ENCODE measurements at regions not wholly inside any gene's neighbourhood (a gene's known extent, or its start where the extent isn't known, plus 50 kb on each side); places are given as distances from the start of the nearest gene placed in this dataset.

GRCh38 chr6:168834042-168834587 is 393.1 kb downstream of the SMOC2 start:
- DNase-seq (ENCODE audit: low read depth) = no peak
- TF ChIP-seq CTCF (IDR thresholded peaks at IDR 0.05; ENCODE audit: low read depth, low read length, missing control alignments) = no peak
- no peak overlapping the region for H3K4me3 ChIP-seq (ENCODE audit: low read depth, low read length)

DNA sequence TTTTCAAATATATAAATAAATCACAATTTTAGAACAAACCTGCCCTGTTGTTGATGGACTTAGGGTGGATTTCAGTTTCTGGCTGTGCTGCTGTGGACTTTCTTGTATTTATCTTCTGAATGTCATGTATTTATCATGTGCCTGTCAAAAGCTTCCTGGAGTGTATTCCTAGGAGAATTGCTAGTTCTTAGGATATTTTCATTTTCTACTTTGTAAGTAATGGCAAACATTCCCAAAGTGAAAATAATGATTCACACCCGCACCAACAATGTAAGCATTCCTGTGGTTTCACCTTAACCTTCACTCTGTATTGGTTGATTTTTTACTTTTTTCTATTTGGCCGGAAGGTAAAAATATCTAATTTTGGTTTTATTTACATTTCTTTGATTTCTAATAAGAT is 387.8 kb downstream of the SMOC2 start:
- no peak for TF ChIP-seq CTCF (IDR thresholded peaks at IDR 0.05; ENCODE audit: low read depth, low read length, missing control alignments)
- H3K4me3 ChIP-seq (ENCODE audit: low read depth, low read length) = no peak overlapping the region
- no peak for DNase-seq (ENCODE audit: low read depth)

DNA sequence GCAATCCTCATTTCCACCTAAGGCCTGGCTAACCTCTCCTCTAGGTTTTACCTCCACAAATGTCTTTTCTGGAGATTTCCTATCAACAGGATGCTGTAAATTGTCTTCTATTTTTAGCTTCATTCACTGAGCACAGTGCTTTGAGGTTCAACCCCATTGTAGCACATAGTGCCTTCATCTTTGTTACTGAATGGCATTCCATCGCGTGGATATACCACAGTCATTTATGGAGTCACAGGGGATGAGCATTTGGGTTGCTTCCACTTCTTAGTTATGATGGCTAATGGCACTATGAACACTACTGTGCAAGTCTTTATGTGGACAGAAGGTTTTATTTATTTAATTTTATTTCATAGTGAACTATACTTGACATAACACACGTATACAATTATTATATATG is 387.1 kb downstream of the SMOC2 start:
- DNase-seq (ENCODE audit: low read depth) = no peak
- no peak overlapping the region for H3K4me3 ChIP-seq (ENCODE audit: low read depth, low read length)
- no peak for TF ChIP-seq CTCF (IDR thresholded peaks at IDR 0.05; ENCODE audit: low read depth, low read length, missing control alignments)

DNA sequence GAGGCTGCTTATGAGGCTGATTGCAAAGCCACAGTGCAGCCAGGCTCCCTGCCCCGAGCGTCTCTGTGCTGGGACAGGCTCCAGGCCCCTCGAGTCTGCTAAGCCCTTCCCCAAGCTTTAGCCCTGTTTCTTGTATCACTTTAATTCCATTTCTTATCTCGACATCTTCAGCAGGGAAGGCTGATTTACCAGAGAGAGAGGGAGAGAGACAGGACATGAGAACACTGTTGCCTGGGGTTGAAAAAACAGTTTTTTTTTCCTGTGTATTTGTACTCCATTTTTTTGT is 386.5 kb downstream of the SMOC2 start:
- no peak overlapping the region for H3K4me3 ChIP-seq (ENCODE audit: low read depth, low read length)
- DNase-seq (ENCODE audit: low read depth) = no peak
- TF ChIP-seq CTCF (IDR thresholded peaks at IDR 0.05; ENCODE audit: low read depth, low read length, missing control alignments) = no peak

DNA sequence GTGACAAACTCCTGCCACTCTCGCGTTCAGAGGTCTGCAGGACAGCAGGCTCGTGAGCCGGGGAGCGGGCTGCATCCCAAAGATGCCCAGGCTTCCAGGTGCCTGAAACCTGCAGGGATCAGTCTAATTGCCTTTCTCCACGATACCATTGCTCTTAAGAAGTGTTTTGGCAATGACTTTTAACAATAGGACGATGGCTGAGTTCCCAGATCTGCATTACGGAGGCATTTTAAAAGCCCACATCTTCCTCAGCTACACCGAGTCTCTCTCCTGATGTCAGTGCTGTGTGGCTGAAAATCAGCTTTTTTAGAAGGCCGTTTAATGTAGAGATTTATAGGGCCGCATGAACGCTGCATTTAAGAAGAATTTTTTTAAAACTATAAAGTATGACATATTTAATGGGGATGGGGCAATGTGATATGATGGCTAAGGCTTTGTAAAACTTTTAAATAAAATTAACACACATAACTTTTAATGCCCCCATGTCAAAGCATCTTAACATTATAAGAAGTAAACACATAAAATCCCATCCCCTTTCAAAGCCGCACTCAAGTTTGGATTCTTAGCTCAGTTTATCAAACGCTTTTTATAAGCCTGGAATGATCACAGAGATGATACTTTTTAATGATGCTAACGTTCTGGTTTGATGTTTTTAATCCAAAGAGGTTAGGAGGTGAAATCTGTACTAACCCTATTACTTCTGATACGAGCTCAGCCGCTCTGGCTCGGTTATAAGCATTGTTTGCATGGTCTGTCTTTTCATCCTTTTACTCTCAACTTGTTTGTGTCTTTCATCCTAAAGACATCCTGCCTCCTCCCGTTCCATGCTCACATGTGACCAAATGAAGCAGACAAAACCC is 386.0 kb downstream of the SMOC2 start:
- no peak overlapping the region for H3K4me3 ChIP-seq (ENCODE audit: low read depth, low read length)
- TF ChIP-seq CTCF (IDR thresholded peaks at IDR 0.05; ENCODE audit: low read depth, low read length, missing control alignments) = no peak
- no peak for DNase-seq (ENCODE audit: low read depth)

DNA sequence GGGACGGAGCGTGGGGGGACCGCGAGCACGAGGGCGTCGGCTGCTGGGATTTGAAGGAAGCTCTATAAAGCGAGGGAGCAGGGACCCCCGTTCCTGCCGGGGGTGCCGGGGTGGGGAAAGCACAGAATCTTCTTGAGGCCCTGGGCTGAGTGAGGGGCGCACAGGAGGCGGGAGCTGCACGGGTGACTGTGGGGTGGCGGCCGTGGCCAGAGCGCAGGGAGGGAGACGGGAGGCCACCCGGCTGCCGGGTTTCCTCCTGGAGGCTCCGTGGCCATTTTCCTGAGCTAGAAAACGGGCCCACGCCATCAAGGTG is 385.1 kb downstream of the SMOC2 start:
- no peak for TF ChIP-seq CTCF (IDR thresholded peaks at IDR 0.05; ENCODE audit: low read depth, low read length, missing control alignments)
- no peak for DNase-seq (ENCODE audit: low read depth)

More for the DNA sequence above, 385.1 kb downstream of the SMOC2 start:
- H3K4me3 ChIP-seq (ENCODE audit: low read depth, low read length) = no peak overlapping the region
